B cell (primary cell): ENCODE measurements at regions not wholly inside any gene's neighbourhood (a gene's known extent, or its start where the extent isn't known, plus 50 kb on each side); places are given as distances from the start of the nearest gene placed in this dataset.
"Not testable (repeated sequence)": the region's sequence is repeated elsewhere in the genome, so short reads cannot be mapped to it uniquely, and the experiment has no call there.

Experiments used
- ATAC-seq: fragments of 200-7000 bp; cut with Tn5 transposase; one replicate; pipeline ENCODE4 v1.10.0; 2021; ENCODE audit warnings: low read depth, mild to moderate bottlenecking, moderate number of reproducible peaks, moderate library complexity
- CTCF ChIA-PET: fragments of 350-600 bp; sonication (Branson Sonifier 250); formaldehyde crosslinking; loops from one replicate; lab custom pipeline; 2021; ENCODE audit warnings: antibody characterized with exemption, inconsistent platforms; lab: Charles Lee
- POLR2A ChIA-PET: fragments of 350-600 bp; sonication (Branson Sonifier 250); formaldehyde crosslinking; loops from one replicate; lab custom pipeline; 2021; ENCODE audit warnings: antibody characterized with exemption; lab: Charles Lee
- DNase-seq: peaks from one replicate; pipeline ENCODE4 v3.0.0; 2013
- H2AFZ ChIP-seq: 2 replicates; pipeline ENCODE4 v1.6.1; 2012; ENCODE audit warnings: mild to moderate bottlenecking, low read depth, low read length; ENCODE audit not compliant: insufficient read depth, poor library complexity, severe bottlenecking
- H3K27ac ChIP-seq, 2 donors: 1 replicate in 1 of 2; 2 replicates in 1 of 2; pipeline ENCODE4 v1.5.1; 2012 to 2013; ENCODE audit warnings: low read length in 2 of 2, mild to moderate bottlenecking in 2 of 2, moderate library complexity in 1 of 2
- H3K27me3 ChIP-seq, 4 experiments: fragments of 200-600 bp in 1 of 4; sonication (generic) in 1 of 4; replicated peaks in 1 of 4; 1 replicate in 2 of 4; 2 replicates in 2 of 4; pipeline versions ENCODE4 v1.6.1 to v1.7.0; 2013 to 2016; ENCODE audit warnings: low read length in 3 of 4, mild to moderate bottlenecking in 2 of 4, mixed read lengths in 1 of 4, moderate library complexity in 1 of 4; ENCODE audit not compliant: insufficient read depth in 4 of 4, control insufficient read depth in 3 of 4; ENCODE audit errors: control extremely low read depth in 1 of 4
- H3K36me3 ChIP-seq, 2 experiments: replicated peaks in 1 of 2; 1 replicate in 1 of 2; 2 replicates in 1 of 2; pipeline versions ENCODE4 v1.6.1 to v1.7.1; 2013; ENCODE audit warnings: low read length in 1 of 2; ENCODE audit not compliant: insufficient read depth in 2 of 2, control insufficient read depth in 1 of 2; ENCODE audit errors: control extremely low read depth in 1 of 2, extremely low read depth in 1 of 2
- H3K4me1 ChIP-seq, 2 donors: fragments of 200-600 bp in 1 of 2; sonication (generic) in 1 of 2; 1 replicate in 1 of 2; 2 replicates in 1 of 2; pipeline versions ENCODE4 v1.5.1 to v1.6.1; 2013 to 2017; ENCODE audit warnings: low read length in 2 of 2; ENCODE audit not compliant: control insufficient read depth in 2 of 2, insufficient read depth in 2 of 2
- H3K4me2 ChIP-seq: replicated peaks from 2 replicates; pipeline ENCODE3; 2012; ENCODE audit warnings: mild to moderate bottlenecking, low read depth, low read length; ENCODE audit not compliant: poor library complexity, severe bottlenecking
- H3K4me3 ChIP-seq, 5 experiments: fragments of 200-600 bp in 1 of 5; sonication (generic) in 1 of 5; 1 replicate in 3 of 5; 2 replicates in 2 of 5; pipeline versions ENCODE4 v1.5.1 to v1.7.0; 2011 to 2016; ENCODE audit warnings: low read length in 4 of 5, mild to moderate bottlenecking in 4 of 5, low read depth in 2 of 5, control low read depth in 1 of 5, moderate library complexity in 1 of 5; ENCODE audit not compliant: insufficient read depth in 1 of 5; ENCODE audit errors: control extremely low read depth in 1 of 5, extremely low read depth in 1 of 5
- H3K79me2 ChIP-seq: fragments of 200-600 bp; sonication (generic); one replicate; pipeline ENCODE4 v1.6.0; 2016; ENCODE audit warnings: low read length; ENCODE audit not compliant: control insufficient read depth, insufficient read depth
- H3K9ac ChIP-seq: fragments of 200-600 bp; sonication (generic); 2 replicates; pipeline ENCODE4 v1.6.1; 2017; ENCODE audit warnings: mild to moderate bottlenecking, low read length, moderate library complexity
- H3K9me3 ChIP-seq, 3 donors: one replicate each; pipeline versions ENCODE4 v1.6.1 to v1.7.1; 2013; ENCODE audit warnings: low read length in 2 of 3; ENCODE audit not compliant: control insufficient read depth in 2 of 3, insufficient read depth in 1 of 3; ENCODE audit errors: control extremely low read depth in 1 of 3
- H4K20me1 ChIP-seq: 2 replicates; pipeline ENCODE4 v1.6.0; 2012; ENCODE audit warnings: mild to moderate bottlenecking, low read length; ENCODE audit not compliant: insufficient read depth, control insufficient read depth, poor library complexity, severe bottlenecking
- H3K27ac Mint-ChIP-seq: one replicate; pipeline ENCODE4 v1.8.0; 2021; ENCODE audit warnings: mixed read lengths
- H3K27me3 Mint-ChIP-seq: one replicate; pipeline ENCODE4 v1.8.0; 2021; ENCODE audit warnings: mixed read lengths
- H3K4me1 Mint-ChIP-seq: one replicate; pipeline ENCODE4 v1.8.0; 2021; ENCODE audit warnings: mixed read lengths
- H3K4me3 Mint-ChIP-seq: one replicate; pipeline ENCODE4 v1.8.0; 2021; ENCODE audit warnings: mixed read lengths
- H3K9me3 Mint-ChIP-seq: one replicate; pipeline ENCODE4 v1.8.0; 2022; ENCODE audit warnings: mixed read lengths; ENCODE audit not compliant: insufficient read depth
- EZH2 ChIP-seq: IDR thresholded peaks from 2 replicates; pipeline ENCODE4 v1.6.1; 2012; ENCODE audit warnings: borderline replicate concordance, low read depth, mild to moderate bottlenecking, moderate library complexity, low read length; ENCODE audit not compliant: insufficient read depth, poor library complexity, severe bottlenecking
- WGBS: methylation state at CpG from one replicate; pipeline ENCODE4 v1.1.5; 2013; ENCODE audit warnings: missing lambda C conversion rate; ENCODE audit not compliant: insufficient coverage; 5-methylcytosine and 5-hydroxymethylcytosine counted together
- intact Hi-C: fragments of 100-400 bp; cut with micrococcal nuclease; formaldehyde crosslinking; loops from one replicate; pipeline ENCODE4 v1.10.0; 2022
- TF ChIP-seq, protein P1 (sequence below): fragments of 200-600 bp; IDR thresholded peaks from one replicate; pipeline ENCODE4 v1.8.0; 2022; ENCODE audit warnings: antibody characterized with exemption, mild to moderate bottlenecking

DNA sequence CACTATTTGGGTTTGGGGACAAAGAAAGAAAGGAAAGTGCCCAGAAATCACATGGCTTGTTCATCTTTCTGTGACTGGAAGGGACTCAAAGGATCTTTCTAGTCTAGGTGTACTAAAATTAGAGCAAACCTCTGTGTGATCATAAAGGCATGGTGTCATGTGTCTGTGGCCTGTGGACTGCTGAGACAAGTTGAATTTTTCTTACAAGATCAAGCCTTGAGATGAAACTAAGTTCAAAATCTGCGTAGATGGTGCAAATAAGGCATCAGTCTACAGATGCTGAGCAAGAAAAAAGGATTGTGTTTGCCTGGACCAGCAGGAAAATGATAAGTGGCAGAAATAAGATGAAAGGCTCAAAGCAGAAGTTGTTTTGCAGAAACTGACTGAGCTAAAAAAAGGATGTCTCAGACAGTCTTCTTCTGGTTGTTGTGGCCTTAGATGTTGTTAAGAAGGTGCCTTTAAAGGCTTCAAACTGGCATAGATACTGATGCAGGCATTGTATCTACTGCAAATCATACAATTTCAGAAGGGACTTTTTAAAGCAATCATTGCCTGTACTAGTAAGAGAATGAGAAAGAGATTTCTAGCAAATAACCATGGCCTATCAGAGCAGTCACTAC, 97.2 kb downstream of the KLRB1 start:
- Mint-ChIP-seq H3K4me3 (peak overlapping the region; percentile 77), H3K4me1 (peaks cover 26% of the 10 kb centered on the region), H3K27ac (peak overlapping the region; percentile 94)
- H3K27me3 ChIP-seq, H3K9me3 ChIP-seq, H4K20me1 ChIP-seq, H3K9ac ChIP-seq, H3K36me3 ChIP-seq, POLR2A ChIA-PET, ATAC-seq, H3K79me2 ChIP-seq, DNase-seq, H3K9me3 Mint-ChIP-seq, H3K4me3 ChIP-seq, intact Hi-C loops, CTCF ChIA-PET, H3K27me3 Mint-ChIP-seq: not testable (repeated sequence)
- Histone ChIP-seq H3K4me1 (peaks cover 0 to 23% of the 10 kb centered on the region in 2 donors), H2AFZ (peak overlapping the region; percentile 69), H3K4me2 (peak overlapping the region; percentile 49), H3K27ac (peak overlapping the region in 1 of 2 donors; percentile 60)
- WGBS = no CpG with 5 or more reads among the region's 1 CpG

DNA sequence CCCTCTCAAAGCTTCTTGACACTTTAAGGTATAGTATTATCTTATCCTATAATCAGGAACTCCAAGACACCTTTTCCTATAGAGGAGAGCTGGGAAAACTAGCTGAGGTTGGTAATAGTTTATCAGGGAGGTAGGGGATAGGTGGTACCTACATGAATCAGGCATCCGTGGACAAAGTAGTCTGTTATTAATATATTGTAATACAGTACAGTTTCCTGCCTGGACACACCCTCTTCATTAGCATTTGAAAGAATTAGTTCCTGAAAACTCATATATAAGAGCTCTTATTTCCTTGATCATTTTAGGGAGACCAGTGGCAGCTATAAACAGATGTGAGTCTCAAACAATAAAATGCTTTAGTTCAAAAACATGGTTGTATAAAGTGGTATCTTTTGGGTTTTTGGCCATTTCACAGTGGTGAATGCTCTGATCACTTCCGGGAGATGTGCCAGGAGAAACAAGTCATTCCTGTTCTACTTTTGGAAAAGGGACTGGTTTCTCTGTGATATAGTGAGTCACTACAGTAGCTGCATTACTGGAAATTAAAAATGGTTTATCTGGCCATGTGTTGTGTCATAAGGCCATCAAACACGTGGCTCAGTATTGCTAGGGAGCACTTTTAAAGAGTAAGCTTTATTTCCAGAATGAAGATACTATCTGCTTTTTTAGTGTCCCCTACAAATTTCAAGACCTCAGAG, 98.1 kb downstream of the KLRB1 start:
- Histone ChIP-seq H2AFZ (peak overlapping the region; percentile 69), H3K4me2 (peak overlapping the region; percentile 49)
- no CpG with 5 or more reads among the region's 3 CpGs for WGBS

More for the DNA sequence above, 98.1 kb downstream of the KLRB1 start:
- Histone ChIP-seq H3K4me1 (peaks cover 0 to 23% of the 10 kb centered on the region in 2 donors), H4K20me1 (no peaks in the 10 kb centered on the region), H3K36me3 (no peaks in the 10 kb centered on the region), H3K9me3 (no peaks in the 10 kb centered on the region), H3K9ac (no peak overlapping the region), H3K27ac (peak overlapping the region in 1 of 2 donors; percentile 60), H3K27me3 (no peaks in the 10 kb centered on the region), H3K4me3 (no peak overlapping the region), H3K79me2 (no peaks in the 10 kb centered on the region)
- DNase-seq (no peak), ATAC-seq (no peak)
- H3K9me3 Mint-ChIP-seq = no peaks in the 10 kb centered on the region
- intact Hi-C loops = no loop called here
- POLR2A ChIA-PET = no interaction called here
- H3K4me3 Mint-ChIP-seq = peak overlapping the region; percentile 77
- CTCF ChIA-PET = no interaction called here
- no peaks in the 10 kb centered on the region for H3K27me3 Mint-ChIP-seq
- peaks cover 26% of the 10 kb centered on the region for H3K4me1 Mint-ChIP-seq
- peak overlapping the region; percentile 94 for H3K27ac Mint-ChIP-seq
- TF ChIP-seq, protein P1, sequence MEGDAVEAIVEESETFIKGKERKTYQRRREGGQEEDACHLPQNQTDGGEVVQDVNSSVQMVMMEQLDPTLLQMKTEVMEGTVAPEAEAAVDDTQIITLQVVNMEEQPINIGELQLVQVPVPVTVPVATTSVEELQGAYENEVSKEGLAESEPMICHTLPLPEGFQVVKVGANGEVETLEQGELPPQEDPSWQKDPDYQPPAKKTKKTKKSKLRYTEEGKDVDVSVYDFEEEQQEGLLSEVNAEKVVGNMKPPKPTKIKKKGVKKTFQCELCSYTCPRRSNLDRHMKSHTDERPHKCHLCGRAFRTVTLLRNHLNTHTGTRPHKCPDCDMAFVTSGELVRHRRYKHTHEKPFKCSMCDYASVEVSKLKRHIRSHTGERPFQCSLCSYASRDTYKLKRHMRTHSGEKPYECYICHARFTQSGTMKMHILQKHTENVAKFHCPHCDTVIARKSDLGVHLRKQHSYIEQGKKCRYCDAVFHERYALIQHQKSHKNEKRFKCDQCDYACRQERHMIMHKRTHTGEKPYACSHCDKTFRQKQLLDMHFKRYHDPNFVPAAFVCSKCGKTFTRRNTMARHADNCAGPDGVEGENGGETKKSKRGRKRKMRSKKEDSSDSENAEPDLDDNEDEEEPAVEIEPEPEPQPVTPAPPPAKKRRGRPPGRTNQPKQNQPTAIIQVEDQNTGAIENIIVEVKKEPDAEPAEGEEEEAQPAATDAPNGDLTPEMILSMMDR = no peak
- no peak for TF ChIP-seq EZH2
